GM19035 (cell line): ENCODE measurements at regions not wholly inside any gene's neighbourhood (a gene's known extent, or its start where the extent isn't known, plus 50 kb on each side); places are given as distances from the start of the nearest gene placed in this dataset.
"Not testable (repeated sequence)": the region's sequence is repeated elsewhere in the genome, so short reads cannot be mapped to it uniquely, and the experiment has no call there.

ENCODE experiments used
- ATAC-seq: cut with Tn5 transposase; IDR thresholded peaks from one replicate; pipeline ENCODE4 v1.9.1; 2021; ENCODE audit not compliant: unreplicated experiment

DNA sequence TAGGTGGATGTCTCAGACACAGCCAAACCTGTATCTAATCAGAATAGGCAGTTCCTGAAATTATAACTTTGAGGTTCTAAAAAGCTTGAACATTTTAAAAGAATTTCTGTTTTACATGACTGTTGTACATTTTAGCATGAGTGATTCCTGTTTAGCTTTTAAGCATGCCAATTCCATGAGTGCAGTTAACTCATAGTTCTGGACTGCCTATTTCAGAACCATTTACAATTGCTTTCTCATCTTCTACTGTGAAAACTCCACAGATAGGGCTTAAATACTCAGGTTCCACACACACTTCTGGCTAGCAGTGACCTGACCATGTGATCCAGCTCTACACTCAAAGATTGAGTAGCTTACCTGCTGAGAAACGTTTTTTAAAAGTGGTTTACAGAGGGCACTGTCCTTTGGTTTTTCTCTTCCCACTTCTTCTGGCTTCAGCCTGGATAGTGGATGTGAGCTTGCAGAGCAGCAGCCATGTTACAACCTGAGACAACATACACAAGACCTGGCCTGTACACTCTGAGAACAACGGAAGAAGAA lies 280.8 kb downstream of the ANKRD50 start:
- ATAC-seq, result no peak

GRCh38 chr4:124432500-124432899 lies 280.0 kb downstream of the ANKRD50 start:
- ATAC-seq, result no peak

- no peak for ATAC-seq
Measured at GRCh38 chr4:124433044-124433443, 279.5 kb downstream of the ANKRD50 start.

DNA sequence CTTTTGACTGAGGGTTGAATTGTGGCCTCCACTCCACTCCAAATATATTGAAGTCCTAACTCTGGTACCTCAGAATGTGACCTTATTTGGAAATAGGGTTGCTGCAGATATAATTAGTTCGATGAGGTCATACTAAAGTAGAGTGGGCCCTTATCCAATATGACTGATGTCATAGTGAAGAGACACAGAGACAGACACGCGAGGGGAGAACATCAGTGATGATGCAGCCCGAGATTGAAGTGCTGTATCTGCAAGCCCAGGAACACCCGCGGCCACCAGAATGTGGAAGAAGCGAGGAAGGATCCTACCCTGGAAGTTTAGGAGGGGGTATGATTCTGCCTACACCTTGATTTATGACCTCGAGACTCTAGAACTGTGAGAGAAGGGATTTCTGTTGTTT lies 279.0 kb downstream of the ANKRD50 start:
- ATAC-seq, result no peak

DNA sequence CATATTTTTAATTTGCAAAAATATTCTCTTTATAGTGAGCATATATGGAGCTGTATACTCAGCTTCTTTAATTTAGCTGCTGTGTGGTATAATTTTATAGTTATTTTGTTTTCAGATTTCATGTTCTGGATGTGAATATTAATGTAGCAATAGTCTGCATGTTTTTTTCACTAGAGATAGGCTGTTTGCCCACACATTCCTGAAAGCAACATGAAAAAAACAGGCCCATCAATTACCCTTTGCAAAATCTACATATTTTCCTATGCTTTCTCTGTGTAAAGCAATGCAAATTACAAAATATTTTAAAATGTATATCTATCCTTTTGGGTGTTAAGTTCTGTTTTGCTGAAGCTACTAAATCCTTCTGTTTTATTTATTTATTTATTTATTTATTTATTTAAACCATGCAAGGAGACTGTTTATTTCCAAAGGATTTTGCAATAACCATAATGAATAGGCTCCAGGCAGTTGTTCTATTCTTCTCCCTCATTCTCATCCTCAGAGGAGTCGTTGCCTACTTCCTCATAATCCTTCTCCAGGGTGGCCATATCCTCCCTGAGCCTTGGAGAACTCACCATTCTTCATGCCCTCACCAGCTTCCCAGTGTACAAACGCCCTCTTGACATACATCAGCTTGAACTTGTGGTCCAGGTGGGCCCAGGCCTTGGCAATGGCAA lies 277.1 kb downstream of the ANKRD50 start:
- no peak for ATAC-seq

DNA sequence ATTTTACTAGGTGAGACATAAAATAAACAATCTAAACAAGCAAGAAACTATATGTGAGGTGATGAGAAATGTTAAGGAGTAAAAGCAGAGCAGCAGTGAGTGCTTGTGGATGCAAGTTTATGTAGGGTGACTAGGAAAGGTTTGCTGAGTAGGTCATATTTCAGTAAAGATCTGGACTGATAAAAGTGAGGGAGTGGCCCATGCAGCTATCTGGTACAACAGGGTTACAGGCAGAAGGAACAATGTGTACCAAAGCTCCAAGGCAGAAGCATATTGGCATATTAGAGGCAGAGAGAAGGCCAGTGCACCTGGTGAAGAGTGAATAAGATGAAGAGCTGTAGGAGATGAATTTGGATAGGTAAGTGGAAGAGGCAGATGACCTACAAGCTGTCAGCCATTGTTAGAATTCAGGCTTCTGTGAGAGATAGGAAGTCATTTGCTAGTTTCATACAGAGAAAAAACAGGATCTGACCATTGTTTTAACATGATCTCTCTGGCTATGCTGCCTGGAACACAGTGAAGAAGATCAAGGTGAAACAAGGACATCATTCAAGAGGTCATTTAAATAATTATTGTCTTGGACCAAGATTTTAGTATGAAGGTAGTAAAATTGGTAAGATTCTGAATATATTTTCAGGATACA lies 274.6 kb downstream of the ANKRD50 start:
- ATAC-seq, result no peak

DNA sequence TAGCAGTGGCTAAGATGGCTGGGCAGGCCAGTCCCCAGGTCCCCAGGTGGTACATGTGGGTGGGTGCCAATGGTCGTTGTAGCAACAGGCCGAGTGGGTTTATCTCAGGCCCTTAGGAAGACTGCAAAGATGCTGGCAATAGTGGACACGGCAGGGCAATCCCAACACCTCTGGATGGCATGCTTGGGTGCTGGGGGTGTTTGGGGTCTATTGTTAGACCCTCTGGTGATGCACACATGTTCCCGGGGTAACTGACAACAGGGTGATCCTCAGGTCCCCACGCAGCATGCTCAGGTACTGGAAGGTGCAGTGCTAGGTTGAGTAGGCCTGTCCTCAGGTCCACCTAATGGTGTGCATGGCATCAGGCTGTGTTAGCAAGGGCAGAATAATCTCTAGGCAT lies 267.5 kb downstream of the ANKRD50 start:
- no peak for ATAC-seq

DNA sequence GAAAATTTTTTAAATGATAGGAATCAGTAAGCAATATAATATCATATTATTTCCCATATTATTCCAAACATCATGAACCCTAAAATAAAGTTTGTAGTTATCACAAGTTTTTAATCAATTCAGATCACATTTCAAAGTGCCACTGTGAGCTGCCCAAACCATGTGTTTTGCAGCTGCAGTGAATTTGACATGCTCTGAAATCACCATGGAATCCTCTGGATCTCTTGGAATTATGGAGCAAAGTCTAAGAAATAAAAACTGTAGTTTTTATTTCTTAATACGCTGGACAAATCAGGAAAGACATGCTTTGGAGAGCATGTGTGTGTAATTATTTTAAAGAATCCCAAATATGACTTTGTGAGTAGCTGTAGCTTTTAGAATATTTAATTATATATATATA lies 262.7 kb downstream of the ANKRD50 start:
- ATAC-seq, result no peak

DNA sequence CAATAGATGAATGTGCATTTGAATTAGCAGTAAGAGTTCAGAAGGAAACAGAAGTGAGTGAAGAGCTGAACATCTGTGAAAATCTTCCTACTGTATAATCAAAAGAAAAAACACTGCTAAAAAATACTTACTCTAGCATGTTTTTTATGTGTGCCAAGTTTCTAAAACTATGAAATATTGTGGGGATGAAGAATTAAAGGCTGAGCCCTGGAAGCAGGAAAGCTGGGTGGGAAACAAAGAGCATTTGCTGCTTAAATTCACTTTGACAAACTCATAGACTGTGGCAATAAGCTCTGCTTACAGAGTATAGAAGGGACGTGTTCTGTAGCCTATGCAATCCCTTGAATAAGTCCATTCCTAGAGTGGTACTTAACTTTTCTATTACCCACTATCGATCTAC lies 261.7 kb downstream of the ANKRD50 start:
- ATAC-seq, result no peak

GRCh38 chr4:124454772-124455270 lies 257.7 kb downstream of the ANKRD50 start:
- no peak for ATAC-seq

DNA sequence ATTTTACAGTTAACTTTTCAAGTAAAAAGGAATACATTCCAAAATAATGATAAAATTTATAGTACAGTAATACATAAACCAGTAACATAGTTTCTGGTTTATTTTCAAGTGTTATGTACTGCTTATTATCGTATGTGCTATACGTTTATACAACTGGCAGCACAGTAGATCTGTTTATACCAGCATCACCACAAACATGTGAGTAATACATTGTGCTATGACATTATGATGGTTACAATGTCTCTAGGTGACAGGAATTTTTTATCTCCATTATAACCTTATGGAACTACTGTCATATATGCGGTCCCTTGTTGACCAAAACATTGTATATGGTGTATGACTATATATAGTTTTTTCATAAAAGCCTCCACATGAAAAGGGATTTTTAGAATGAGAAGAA lies 256.9 kb downstream of the ANKRD50 start:
- ATAC-seq, result no peak

GRCh38 chr4:124459196-124459940 lies 253.2 kb downstream of the ANKRD50 start:
- ATAC-seq, result no peak

- ATAC-seq, result no peak
Measured at GRCh38 chr4:124459941-124460310, 252.6 kb downstream of the ANKRD50 start.

- ATAC-seq, result not testable (repeated sequence)
Measured at GRCh38 chr4:124461592-124461991, 250.9 kb downstream of the ANKRD50 start.

GRCh38 chr4:124462954-124463828 lies 249.3 kb downstream of the ANKRD50 start:
- ATAC-seq, result no peak

DNA sequence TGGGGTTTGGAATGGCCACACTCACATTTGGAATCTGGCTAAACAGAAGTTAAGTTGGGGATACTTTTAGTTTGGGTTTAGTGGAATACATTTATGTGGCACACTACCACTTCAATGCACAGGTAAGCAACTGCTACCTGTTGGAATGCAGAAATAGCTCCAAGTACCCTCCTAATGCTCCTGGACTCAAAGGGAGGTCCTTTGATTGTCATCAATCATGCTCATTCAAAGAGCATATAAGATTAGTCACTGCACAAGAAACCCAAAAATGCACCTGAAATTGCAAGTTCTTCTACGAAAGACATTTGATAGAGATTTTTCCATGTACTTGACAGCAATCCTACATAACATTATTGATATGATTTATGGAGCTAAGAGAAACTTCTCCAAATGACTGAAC lies 247.7 kb downstream of the ANKRD50 start:
- ATAC-seq, result no peak

- ATAC-seq, result no peak
Measured at GRCh38 chr4:124468360-124468759, 244.2 kb downstream of the ANKRD50 start.

DNA sequence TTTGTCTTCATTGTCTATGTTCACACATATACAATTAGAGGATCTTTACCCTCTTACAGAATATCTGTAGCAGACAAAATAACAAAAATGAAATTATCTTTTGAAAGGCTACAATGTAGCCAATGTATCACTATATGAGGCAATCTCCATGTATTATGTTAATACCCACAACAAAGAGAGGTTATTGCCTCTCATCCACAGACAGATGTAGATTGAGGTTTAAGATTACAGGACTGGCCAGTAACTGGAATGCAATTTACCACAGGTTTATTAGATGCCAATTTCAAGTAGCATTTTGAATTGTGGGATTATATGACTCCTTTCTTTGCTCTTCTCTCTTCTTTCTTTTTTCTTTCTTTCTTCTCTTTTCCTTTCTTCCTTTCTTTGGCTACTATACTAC lies 242.6 kb downstream of the ANKRD50 start:
- ATAC-seq, result no peak

DNA sequence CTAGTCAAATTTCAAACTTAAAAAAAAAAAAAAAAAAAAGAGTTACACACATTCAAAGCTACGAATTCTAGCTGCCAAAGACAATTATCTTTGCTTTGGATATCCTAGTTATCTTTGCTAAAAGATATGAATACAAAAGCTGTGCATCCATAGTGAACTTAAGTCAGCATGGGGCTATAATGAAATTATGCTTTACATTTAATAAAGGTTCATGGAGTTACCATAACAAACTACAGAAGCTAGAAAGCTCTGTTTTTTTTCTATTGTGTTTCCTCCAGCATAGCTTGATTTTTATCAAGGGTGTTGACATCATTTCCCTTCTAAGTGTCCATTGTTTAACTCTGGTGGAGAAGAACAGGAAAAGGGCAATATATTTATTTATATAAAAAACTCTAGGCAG lies 234.1 kb downstream of the ANKRD50 start:
- no peak for ATAC-seq

GRCh38 chr4:124480061-124480460 lies 232.5 kb downstream of the ANKRD50 start:
- ATAC-seq, result no peak

DNA sequence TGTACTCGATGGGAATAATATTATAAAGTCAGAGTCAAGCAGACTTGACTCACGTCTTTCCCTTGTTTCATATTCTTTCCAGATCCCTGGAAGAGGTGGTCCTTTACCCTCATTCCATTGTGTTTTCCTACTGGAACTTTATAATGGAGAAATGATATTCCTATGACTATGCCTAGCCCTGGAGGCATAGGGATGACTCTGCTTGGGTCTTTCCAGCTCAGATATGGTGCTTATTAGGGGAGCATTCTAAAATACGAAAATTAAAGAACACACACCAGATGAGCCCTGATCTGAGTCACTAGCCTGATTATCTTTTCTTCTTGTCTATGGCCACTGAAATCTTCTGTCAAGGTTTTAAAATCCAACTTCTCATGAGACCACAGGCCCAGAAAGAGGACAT lies 231.4 kb downstream of the ANKRD50 start:
- no peak for ATAC-seq
